Activated T-cell treated with anti-CD3 and anti-CD28 coated beads, Interleukin-2, amount 50 U/mL, for 24 hours (primary cell): ENCODE measurements at regions not wholly inside any gene's neighbourhood (a gene's known extent, or its start where the extent isn't known, plus 50 kb on each side); places are given as distances from the start of the nearest gene placed in this dataset.
"Not testable (repeated sequence)": the region's sequence is repeated elsewhere in the genome, so short reads cannot be mapped to it uniquely, and the experiment has no call there.

Experiments used
- DNase-seq: peaks from one replicate; pipeline ENCODE4 v3.0.0-alpha.2; 2020
- H3K27ac Mint-ChIP-seq: 2 replicates; pipeline ENCODE4 v1.8.0; 2020; ENCODE audit warnings: mild to moderate bottlenecking, mixed read lengths
- H3K27me3 Mint-ChIP-seq: 2 replicates; pipeline ENCODE4 v1.8.0; 2020; ENCODE audit warnings: mixed read lengths
- H3K36me3 Mint-ChIP-seq: 2 replicates; pipeline ENCODE4 v1.8.0; 2020; ENCODE audit warnings: low read depth, mixed read lengths
- H3K4me1 Mint-ChIP-seq: 2 replicates; pipeline ENCODE4 v1.8.0; 2020; ENCODE audit warnings: low read depth, mixed read lengths
- H3K4me3 Mint-ChIP-seq: 2 replicates; pipeline ENCODE4 v1.8.0; 2020; ENCODE audit warnings: mild to moderate bottlenecking, moderate library complexity, mixed read lengths
- H3K9me3 Mint-ChIP-seq: 2 replicates; pipeline ENCODE4 v1.8.0; 2020; ENCODE audit warnings: mixed read lengths

DNA sequence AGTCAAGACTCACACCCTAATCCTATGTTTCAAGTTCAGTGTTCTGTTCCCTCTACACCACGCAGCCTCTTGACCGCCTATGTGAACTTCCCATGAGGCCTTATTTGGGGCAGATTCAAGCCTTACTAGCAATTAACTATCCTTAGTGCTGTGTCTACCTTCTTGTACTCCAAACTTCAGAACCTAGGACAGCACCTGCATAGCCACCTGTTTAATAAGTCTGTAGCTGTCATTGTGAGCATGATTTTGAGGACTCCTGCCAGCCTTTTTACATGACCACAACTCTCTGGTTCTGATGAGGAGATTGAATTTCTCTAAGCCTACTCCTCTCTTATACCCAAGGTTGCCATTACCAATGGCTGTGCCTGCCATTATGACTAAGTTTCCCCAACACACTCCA, 50.8 kb upstream of the PCSK1 start:
- Mint-ChIP-seq H3K9me3 (no peaks in the 10 kb centered on the region), H3K36me3 (no peaks in the 10 kb centered on the region), H3K27me3 (peaks cover 7% of the 10 kb centered on the region), H3K4me3 (no peak overlapping the region), H3K27ac (no peak overlapping the region), H3K4me1 (no peaks in the 10 kb centered on the region)
- DNase-seq, result no peak

GRCh38 chr5:96487859-96488258, 54.8 kb upstream of the PCSK1 start:
- no peaks in the 10 kb centered on the region for H3K4me1 Mint-ChIP-seq
- H3K9me3 Mint-ChIP-seq, result no peaks in the 10 kb centered on the region
- no peak for DNase-seq
- H3K27me3 Mint-ChIP-seq, result peaks cover 16% of the 10 kb centered on the region
- no peak overlapping the region for H3K27ac Mint-ChIP-seq
- H3K36me3 Mint-ChIP-seq, result no peaks in the 10 kb centered on the region
- no peak overlapping the region for H3K4me3 Mint-ChIP-seq

GRCh38 chr5:96489532-96489931, 56.5 kb upstream of the PCSK1 start:
- Mint-ChIP-seq H3K27ac (no peak overlapping the region), H3K4me1 (no peaks in the 10 kb centered on the region), H3K36me3 (no peaks in the 10 kb centered on the region), H3K4me3 (no peak overlapping the region), H3K27me3 (peaks cover 16% of the 10 kb centered on the region), H3K9me3 (no peaks in the 10 kb centered on the region)
- DNase-seq, result no peak

- peaks cover 5% of the 10 kb centered on the region for H3K9me3 Mint-ChIP-seq
- no peak overlapping the region for H3K27ac Mint-ChIP-seq
- DNase-seq, result no peak
Observed at GRCh38 chr5:96492459-96493047, 59.5 kb upstream of the PCSK1 start.

DNA sequence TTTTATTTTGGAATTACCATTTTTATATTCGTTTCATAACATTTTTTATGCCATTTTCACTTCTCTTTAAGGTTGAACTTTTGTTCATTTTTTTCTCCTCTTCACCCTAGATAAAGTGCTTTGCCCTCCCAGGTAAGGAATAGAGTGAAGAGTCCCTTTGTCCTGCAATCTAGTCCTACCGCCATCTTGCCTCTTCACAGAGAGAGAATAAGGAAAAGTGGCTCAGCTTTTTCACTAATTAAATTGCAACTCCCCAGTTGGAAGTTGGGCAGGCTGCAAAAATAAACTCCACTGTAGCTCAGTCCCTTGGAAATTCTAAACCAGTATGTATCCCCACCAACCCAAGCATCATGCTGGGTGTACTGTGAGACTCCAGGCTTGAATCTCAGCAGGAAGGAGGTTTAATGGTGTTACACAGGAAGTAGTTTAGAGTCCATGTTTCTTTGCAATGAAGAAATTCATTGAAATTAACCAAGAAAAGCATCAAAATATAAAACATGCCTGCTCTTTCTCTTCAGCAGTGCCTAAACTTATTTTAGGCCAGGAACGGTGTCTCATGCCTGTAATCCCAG, 60.3 kb upstream of the PCSK1 start:
- peaks cover 5% of the 10 kb centered on the region for H3K9me3 Mint-ChIP-seq

More at GRCh38 chr5:96492459-96493047, 59.5 kb upstream of the PCSK1 start:
- Mint-ChIP-seq H3K36me3 (no peaks in the 10 kb centered on the region), H3K4me3 (no peak overlapping the region), H3K4me1 (no peaks in the 10 kb centered on the region), H3K27me3 (peaks cover 11% of the 10 kb centered on the region)

GRCh38 chr5:96495412-96495811, 62.4 kb upstream of the PCSK1 start:
- not testable (repeated sequence) for H3K36me3 Mint-ChIP-seq, H3K9me3 Mint-ChIP-seq, H3K4me3 Mint-ChIP-seq, H3K27ac Mint-ChIP-seq, DNase-seq, H3K4me1 Mint-ChIP-seq, H3K27me3 Mint-ChIP-seq

More for the DNA sequence above, 60.3 kb upstream of the PCSK1 start:
- Mint-ChIP-seq H3K27ac (no peak overlapping the region), H3K27me3 (peaks cover 11% of the 10 kb centered on the region), H3K4me3 (no peak overlapping the region), H3K36me3 (no peaks in the 10 kb centered on the region), H3K4me1 (no peaks in the 10 kb centered on the region)
- DNase-seq, result no peak

DNA sequence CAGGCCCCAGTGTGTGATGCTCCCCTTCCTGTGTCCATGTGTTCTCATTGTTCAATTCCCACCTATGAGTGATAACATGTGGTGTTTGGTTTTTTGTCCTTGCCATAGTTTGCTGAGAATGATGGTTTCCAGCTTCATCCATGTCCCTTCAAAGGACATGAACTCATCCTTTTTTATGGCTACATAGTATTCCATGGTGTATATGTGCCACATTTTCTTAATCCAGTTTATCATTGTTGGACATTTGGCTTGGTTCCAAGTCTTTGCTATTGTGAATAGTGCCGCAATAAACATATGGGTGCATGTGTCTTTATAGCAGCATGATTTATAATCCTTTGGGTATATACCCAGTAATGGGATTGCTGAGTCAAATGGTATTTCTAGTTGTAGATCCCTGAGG, 64.0 kb upstream of the PCSK1 start:
- H3K9me3 Mint-ChIP-seq, H3K27me3 Mint-ChIP-seq, H3K4me1 Mint-ChIP-seq, H3K36me3 Mint-ChIP-seq, H3K27ac Mint-ChIP-seq, DNase-seq, H3K4me3 Mint-ChIP-seq: not testable (repeated sequence)

DNA sequence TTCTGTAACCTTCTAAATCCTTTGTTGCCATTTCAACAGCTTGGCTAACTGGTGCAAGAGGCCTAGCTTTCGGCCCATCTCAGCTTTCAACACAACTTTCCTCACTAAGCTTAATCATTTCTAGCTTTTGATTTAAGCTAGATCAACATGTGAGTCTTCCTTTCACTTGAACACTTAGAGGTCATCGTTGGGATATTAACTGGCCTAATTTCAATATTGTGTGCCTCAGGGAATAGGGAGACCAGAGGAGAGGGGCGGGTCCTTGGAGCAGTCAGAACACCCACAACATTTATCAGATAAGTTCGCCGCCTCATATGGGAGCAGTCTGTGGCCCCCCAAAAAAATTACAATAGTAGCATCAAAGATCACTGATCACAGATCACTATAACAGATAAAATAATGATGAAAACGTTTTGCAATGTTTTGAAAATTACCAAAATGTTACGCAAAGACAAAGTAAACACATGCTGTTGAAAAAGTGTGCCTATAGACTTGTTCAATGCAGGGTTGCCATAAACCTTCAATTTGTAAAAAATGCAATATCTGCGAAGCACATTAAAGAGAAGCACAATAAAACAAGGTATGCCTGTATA, 66.8 kb upstream of the PCSK1 start:
- H3K27me3 Mint-ChIP-seq, result no peaks in the 10 kb centered on the region
- H3K4me3 Mint-ChIP-seq, result no peak overlapping the region
- H3K27ac Mint-ChIP-seq, result no peak overlapping the region
- peaks cover 5% of the 10 kb centered on the region for H3K9me3 Mint-ChIP-seq
- no peaks in the 10 kb centered on the region for H3K36me3 Mint-ChIP-seq
- H3K4me1 Mint-ChIP-seq, result no peaks in the 10 kb centered on the region
- no peak for DNase-seq

GRCh38 chr5:96501991-96502646, 69.1 kb upstream of the PCSK1 start:
- Mint-ChIP-seq H3K9me3 (no peaks in the 10 kb centered on the region), H3K27me3 (no peaks in the 10 kb centered on the region), H3K4me1 (peaks cover 2% of the 10 kb centered on the region)

GRCh38 chr5:96503501-96504236, 70.6 kb upstream of the PCSK1 start:
- DNase-seq, result no peak
- no peak overlapping the region for H3K27ac Mint-ChIP-seq
- H3K36me3 Mint-ChIP-seq, result no peaks in the 10 kb centered on the region
- no peaks in the 10 kb centered on the region for H3K9me3 Mint-ChIP-seq
- peaks cover 4% of the 10 kb centered on the region for H3K4me1 Mint-ChIP-seq
- no peaks in the 10 kb centered on the region for H3K27me3 Mint-ChIP-seq
- H3K4me3 Mint-ChIP-seq, result no peak overlapping the region

More at GRCh38 chr5:96501991-96502646, 69.1 kb upstream of the PCSK1 start:
- DNase-seq, result no peak
- Mint-ChIP-seq H3K27ac (no peak overlapping the region), H3K4me3 (no peak overlapping the region), H3K36me3 (no peaks in the 10 kb centered on the region)

GRCh38 chr5:96506376-96506775, 73.3 kb upstream of the PCSK1 start:
- no peak for DNase-seq
- H3K4me1 Mint-ChIP-seq, result peaks cover 8% of the 10 kb centered on the region
- H3K27me3 Mint-ChIP-seq, result no peaks in the 10 kb centered on the region
- no peak overlapping the region for H3K4me3 Mint-ChIP-seq
- H3K27ac Mint-ChIP-seq, result no peak overlapping the region
- H3K9me3 Mint-ChIP-seq, result no peaks in the 10 kb centered on the region
- no peaks in the 10 kb centered on the region for H3K36me3 Mint-ChIP-seq

DNA sequence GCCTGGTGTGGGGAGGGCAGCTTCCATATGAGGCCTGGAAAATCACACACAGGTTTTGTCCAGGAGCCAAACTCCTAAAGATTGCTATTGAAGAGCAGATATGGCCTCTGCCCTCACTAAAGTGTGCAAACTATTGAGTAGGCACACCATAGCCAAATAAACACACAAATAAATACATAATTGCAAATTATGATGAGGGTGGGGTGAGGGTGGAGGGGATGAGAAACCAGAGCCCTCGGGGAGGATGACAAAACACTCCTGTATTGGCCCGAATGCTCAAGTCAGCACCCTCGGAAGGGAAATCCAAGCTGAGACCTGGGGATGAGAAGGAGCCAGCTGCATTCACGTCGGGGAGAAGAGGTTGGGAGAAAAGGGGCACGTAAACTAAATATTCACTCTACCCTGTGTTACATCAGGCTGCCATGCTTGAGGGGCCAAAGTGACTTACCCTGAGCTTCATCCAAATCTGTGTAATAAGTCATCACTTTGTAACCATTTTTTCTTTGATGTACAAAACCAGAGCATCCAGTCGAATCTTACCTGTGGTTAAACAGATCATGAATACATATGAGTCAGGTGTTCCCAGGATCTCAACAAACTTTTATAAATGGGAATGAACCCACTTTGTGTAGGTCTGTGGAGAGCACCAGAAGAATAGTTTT, 73.9 kb upstream of the PCSK1 start:
- no peak overlapping the region for H3K27ac Mint-ChIP-seq
- no peaks in the 10 kb centered on the region for H3K9me3 Mint-ChIP-seq
- H3K4me1 Mint-ChIP-seq, result peaks cover 8% of the 10 kb centered on the region
- H3K4me3 Mint-ChIP-seq, result no peak overlapping the region
- no peaks in the 10 kb centered on the region for H3K36me3 Mint-ChIP-seq
- DNase-seq, result no peak
- no peaks in the 10 kb centered on the region for H3K27me3 Mint-ChIP-seq

DNA sequence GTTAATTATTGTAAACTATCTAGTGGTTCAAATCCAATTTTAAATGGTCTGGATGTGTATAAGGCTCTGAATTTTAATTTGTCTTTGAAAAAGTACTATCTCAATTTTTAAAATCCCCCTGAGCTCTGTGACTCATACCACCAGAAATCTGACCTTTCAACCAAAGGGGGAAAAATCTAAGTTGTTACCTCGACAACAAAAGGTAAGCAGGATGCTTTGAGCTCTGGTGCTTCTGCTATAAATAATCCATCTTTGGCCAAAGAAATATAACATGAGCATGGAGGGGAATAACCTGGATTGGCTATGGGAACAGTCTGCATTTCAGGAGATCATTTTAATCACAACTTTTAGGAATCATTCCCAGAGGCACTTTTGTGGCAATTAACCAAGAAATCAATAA, 76.3 kb upstream of the PCSK1 start:
- no peak overlapping the region for H3K4me3 Mint-ChIP-seq
- no peaks in the 10 kb centered on the region for H3K36me3 Mint-ChIP-seq
- H3K27ac Mint-ChIP-seq, result no peak overlapping the region
- no peak for DNase-seq
- peaks cover 3% of the 10 kb centered on the region for H3K27me3 Mint-ChIP-seq
- no peaks in the 10 kb centered on the region for H3K9me3 Mint-ChIP-seq
- peaks cover 8% of the 10 kb centered on the region for H3K4me1 Mint-ChIP-seq

- H3K4me1 Mint-ChIP-seq, result peaks cover 8% of the 10 kb centered on the region
- H3K36me3 Mint-ChIP-seq, result no peaks in the 10 kb centered on the region
- DNase-seq, result no peak
- peaks cover 3% of the 10 kb centered on the region for H3K27me3 Mint-ChIP-seq
- H3K4me3 Mint-ChIP-seq, result no peak overlapping the region
- no peaks in the 10 kb centered on the region for H3K9me3 Mint-ChIP-seq
- H3K27ac Mint-ChIP-seq, result no peak overlapping the region
Observed at GRCh38 chr5:96509721-96510350, 76.8 kb upstream of the PCSK1 start.
